ENCODE measurements at regions not wholly inside any gene's neighbourhood (a gene's known extent, or its start where the extent isn't known, plus 50 kb on each side); places are given as distances from the start of the nearest gene placed in this dataset.
"Not testable (repeated sequence)": the region's sequence is repeated elsewhere in the genome, so short reads cannot be mapped to it uniquely, and the experiment has no call there.

DNA sequence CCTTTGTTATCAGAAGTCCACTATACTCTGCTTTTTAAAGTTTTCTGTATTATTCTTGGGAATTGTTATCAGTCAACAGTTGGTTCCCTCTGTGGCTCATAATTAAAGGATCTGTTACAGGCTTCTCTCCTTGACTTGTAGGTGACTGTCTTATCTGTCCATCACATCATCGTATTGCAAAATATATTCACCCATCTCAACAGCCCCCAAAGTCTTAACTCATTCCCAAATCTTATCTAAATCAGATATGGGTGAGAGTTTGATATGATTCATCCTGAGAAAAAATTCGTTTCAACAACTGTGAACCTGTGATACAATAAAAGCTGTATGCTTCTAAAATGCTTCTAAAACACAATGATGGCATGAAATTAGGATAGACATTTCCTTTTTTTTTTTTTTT, 1245.6 kb upstream of the RAG2 start:
- CTCF ChIA-PET: interaction anchor here (0.7 kb wide), 1 partner anchor 378 kb away, joined by 6 read pairs; no protein-coding TSS in a partner anchor
- Histone ChIP-seq H3K27ac (ENCODE audit: low read depth, low read length) (no peak overlapping the region), H3K4me3 (ENCODE audit: low read depth, low read length) (no peak overlapping the region), H3K27me3 (ENCODE audit: control insufficient read depth, insufficient read depth, low read length) (no peaks in the 10 kb centered on the region), H3K9me3 (ENCODE audit: control insufficient read depth, insufficient read depth, low read length) (no peaks in the 10 kb centered on the region)
- no peak for DNase-seq (ENCODE audit: low read depth, low spot score)
- POLR2A ChIA-PET: no interaction called here
- no peak for TF ChIP-seq CTCF (IDR thresholded peaks at IDR 0.05; ENCODE audit: low read depth, low read length)

DNA sequence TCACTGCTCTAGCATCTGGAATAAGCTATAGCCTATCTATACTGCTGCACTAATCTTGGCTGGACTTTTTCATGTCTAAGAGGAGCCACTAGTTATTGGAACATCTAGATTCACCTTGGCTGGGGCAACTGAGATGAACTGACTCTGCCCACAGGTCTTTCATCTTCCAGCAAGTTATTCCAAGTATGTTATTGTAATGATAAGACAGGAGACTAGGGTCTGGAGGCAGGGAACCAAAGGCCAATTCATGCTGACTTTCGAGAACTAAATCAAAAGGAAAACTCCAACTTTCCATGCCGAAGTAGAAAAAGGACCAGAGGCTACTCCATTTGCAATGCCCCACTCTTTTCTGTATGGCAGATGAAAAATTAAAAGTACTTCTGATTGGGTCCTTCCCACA, 1243.0 kb upstream of the RAG2 start:
- H3K9me3 ChIP-seq (ENCODE audit: control insufficient read depth, insufficient read depth, low read length): no peaks in the 10 kb centered on the region
- no peak overlapping the region for H3K4me3 ChIP-seq (ENCODE audit: low read depth, low read length)
- no peaks in the 10 kb centered on the region for H3K27me3 ChIP-seq (ENCODE audit: control insufficient read depth, insufficient read depth, low read length)
- POLR2A ChIA-PET: no interaction called here
- no peak for DNase-seq (ENCODE audit: low read depth, low spot score)
- H3K27ac ChIP-seq (ENCODE audit: low read depth, low read length): no peak overlapping the region
- CTCF ChIA-PET: no interaction called here
- TF ChIP-seq CTCF (IDR thresholded peaks at IDR 0.05; ENCODE audit: low read depth, low read length): no peak

- H3K4me3 ChIP-seq (ENCODE audit: low read depth, low read length); H3K27me3 ChIP-seq (ENCODE audit: control insufficient read depth, insufficient read depth, low read length); CTCF ChIA-PET; POLR2A ChIA-PET; DNase-seq (ENCODE audit: low read depth, low spot score); H3K9me3 ChIP-seq (ENCODE audit: control insufficient read depth, insufficient read depth, low read length); H3K27ac ChIP-seq (ENCODE audit: low read depth, low read length): not testable (repeated sequence)
Measured at GRCh38 chr11:37840345-37840744, 1242.3 kb upstream of the RAG2 start.

DNA sequence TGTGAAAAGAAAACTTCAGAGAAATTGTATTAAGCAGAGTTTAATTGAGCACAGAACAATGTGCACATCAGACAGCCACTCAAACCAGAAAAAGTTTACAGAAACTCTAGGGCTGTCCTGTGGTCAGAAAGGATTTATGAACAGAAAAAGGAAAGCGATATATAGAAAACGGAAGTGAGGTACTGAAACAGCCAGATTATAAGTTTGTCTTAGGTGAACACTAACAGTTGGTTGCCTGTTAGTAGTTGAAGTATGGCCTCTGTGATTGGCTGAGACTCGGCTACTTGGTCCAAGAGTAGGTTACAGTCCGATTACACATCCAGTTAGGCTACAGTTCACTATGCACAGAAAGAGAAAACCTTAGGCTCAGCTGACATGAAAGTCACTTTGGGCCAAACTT, 1232.5 kb upstream of the RAG2 start:
- CTCF ChIA-PET: no interaction called here
- H3K9me3 ChIP-seq (ENCODE audit: control insufficient read depth, insufficient read depth, low read length): no peaks in the 10 kb centered on the region
- POLR2A ChIA-PET: no interaction called here

DNA sequence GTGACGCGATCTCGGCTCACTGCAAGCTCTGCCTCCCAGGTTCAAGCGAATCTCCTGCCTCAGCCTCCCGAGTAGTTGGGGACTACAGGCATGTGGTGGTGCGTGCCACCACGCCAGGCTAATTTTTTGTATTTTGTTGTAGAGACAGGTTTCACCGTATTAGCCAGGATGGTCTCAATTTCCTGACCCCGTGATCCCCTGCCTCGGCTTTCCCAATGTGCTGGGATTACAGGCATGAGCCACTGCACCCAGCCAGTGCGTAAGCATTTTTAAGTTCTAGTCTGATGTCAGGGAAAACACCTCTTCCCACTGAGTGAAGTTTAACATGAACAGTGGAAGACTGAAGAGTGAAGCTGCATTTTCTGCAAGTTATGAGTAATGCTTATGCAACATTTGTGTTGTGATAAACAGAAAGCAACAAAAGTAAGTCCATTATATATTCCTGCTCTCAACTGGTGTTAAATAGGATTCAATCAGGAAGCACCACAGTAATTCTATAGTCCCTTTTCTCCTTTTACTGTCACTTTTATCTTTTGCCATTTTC, 1219.8 kb upstream of the RAG2 start:
- H3K4me3 ChIP-seq (ENCODE audit: low read depth, low read length): no peak overlapping the region
- no peak for TF ChIP-seq CTCF (IDR thresholded peaks at IDR 0.05; ENCODE audit: low read depth, low read length)
- no peak overlapping the region for H3K27ac ChIP-seq (ENCODE audit: low read depth, low read length)
- no peaks in the 10 kb centered on the region; the same call in 1 of the 2 replicates for H3K9me3 ChIP-seq (ENCODE audit: control insufficient read depth, insufficient read depth, low read length)
- no peak for DNase-seq (ENCODE audit: low read depth, low spot score)
- POLR2A ChIA-PET: no interaction called here
- no peaks in the 10 kb centered on the region for H3K27me3 ChIP-seq (ENCODE audit: control insufficient read depth, insufficient read depth, low read length)
- CTCF ChIA-PET: no interaction called here

More for the DNA sequence above, 1232.5 kb upstream of the RAG2 start:
- Histone ChIP-seq H3K27ac (ENCODE audit: low read depth, low read length) (no peak overlapping the region), H3K27me3 (ENCODE audit: control insufficient read depth, insufficient read depth, low read length) (no peaks in the 10 kb centered on the region), H3K4me3 (ENCODE audit: low read depth, low read length) (no peak overlapping the region)
- DNase-seq (ENCODE audit: low read depth, low spot score): no peak
- TF ChIP-seq CTCF (IDR thresholded peaks at IDR 0.05; ENCODE audit: low read depth, low read length): no peak
